Ishikawa (cell line): ENCODE measurements at regions not wholly inside any gene's neighbourhood (a gene's known extent, or its start where the extent isn't known, plus 50 kb on each side); places are given as distances from the start of the nearest gene placed in this dataset.

Experiments
- CEBPB ChIP-seq: IDR thresholded peaks from 2 replicates; pipeline ENCODE4 v1.6.1; 2012
- EGR1 ChIP-seq: IDR thresholded peaks from 2 replicates; pipeline ENCODE4 v1.6.1; 2012
- EP300 ChIP-seq: IDR thresholded peaks from 2 replicates; pipeline ENCODE4 v1.6.1; 2012; ENCODE audit warnings: borderline replicate concordance
- RAD21 ChIP-seq: IDR thresholded peaks from 2 replicates; pipeline ENCODE4 v1.6.1; 2012; ENCODE audit warnings: low read depth
- TAF1 ChIP-seq: IDR thresholded peaks from 2 replicates; pipeline ENCODE4 v1.6.1; 2012; ENCODE audit warnings: low read depth, mild to moderate bottlenecking
- TEAD4 ChIP-seq: IDR thresholded peaks from 2 replicates; pipeline ENCODE4 v1.6.1; 2012
- TF ChIP-seq, protein P1 (sequence below): IDR thresholded peaks from 2 replicates; pipeline ENCODE4 v1.6.1; 2012
- TF ChIP-seq, protein P2 (sequence below): IDR thresholded peaks from 2 replicates; pipeline ENCODE4 v1.6.1; 2012; ENCODE audit warnings: low read depth, mild to moderate bottlenecking
- TF ChIP-seq, protein P3 (sequence below): IDR thresholded peaks from 2 replicates; pipeline ENCODE4 v1.6.1; 2012

DNA sequence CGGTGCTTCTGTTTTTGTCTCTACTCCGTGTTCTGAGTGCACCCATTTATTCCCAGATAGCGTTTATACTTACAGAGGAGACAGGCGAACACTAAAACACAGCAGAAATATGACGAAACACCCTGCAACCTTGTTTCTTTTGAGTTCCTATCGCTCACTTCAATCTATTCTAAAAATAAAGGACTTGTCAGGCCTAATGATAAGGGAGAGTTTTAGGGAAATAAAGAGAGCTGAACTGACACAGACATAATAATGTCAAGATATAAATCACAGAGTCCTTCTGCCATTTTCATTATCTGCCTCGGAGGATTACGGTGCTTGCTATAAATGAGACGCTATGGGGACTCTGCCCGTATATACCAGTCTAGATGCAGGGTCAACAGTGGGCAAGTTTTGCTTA lies 659.7 kb upstream of the SALL3 start:
- TF ChIP-seq, protein P1, sequence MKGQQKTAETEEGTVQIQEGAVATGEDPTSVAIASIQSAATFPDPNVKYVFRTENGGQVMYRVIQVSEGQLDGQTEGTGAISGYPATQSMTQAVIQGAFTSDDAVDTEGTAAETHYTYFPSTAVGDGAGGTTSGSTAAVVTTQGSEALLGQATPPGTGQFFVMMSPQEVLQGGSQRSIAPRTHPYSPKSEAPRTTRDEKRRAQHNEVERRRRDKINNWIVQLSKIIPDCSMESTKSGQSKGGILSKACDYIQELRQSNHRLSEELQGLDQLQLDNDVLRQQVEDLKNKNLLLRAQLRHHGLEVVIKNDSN: no peak
- TF ChIP-seq RAD21 (no peak), EP300 (no peak), CEBPB (no peak), TEAD4 (no peak), TAF1 (no peak), EGR1 (no peak)
- TF ChIP-seq, protein P2, sequence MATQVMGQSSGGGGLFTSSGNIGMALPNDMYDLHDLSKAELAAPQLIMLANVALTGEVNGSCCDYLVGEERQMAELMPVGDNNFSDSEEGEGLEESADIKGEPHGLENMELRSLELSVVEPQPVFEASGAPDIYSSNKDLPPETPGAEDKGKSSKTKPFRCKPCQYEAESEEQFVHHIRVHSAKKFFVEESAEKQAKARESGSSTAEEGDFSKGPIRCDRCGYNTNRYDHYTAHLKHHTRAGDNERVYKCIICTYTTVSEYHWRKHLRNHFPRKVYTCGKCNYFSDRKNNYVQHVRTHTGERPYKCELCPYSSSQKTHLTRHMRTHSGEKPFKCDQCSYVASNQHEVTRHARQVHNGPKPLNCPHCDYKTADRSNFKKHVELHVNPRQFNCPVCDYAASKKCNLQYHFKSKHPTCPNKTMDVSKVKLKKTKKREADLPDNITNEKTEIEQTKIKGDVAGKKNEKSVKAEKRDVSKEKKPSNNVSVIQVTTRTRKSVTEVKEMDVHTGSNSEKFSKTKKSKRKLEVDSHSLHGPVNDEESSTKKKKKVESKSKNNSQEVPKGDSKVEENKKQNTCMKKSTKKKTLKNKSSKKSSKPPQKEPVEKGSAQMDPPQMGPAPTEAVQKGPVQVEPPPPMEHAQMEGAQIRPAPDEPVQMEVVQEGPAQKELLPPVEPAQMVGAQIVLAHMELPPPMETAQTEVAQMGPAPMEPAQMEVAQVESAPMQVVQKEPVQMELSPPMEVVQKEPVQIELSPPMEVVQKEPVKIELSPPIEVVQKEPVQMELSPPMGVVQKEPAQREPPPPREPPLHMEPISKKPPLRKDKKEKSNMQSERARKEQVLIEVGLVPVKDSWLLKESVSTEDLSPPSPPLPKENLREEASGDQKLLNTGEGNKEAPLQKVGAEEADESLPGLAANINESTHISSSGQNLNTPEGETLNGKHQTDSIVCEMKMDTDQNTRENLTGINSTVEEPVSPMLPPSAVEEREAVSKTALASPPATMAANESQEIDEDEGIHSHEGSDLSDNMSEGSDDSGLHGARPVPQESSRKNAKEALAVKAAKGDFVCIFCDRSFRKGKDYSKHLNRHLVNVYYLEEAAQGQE: no peak
- TF ChIP-seq, protein P3, sequence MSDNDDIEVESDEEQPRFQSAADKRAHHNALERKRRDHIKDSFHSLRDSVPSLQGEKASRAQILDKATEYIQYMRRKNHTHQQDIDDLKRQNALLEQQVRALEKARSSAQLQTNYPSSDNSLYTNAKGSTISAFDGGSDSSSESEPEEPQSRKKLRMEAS: no peak
